Cardiac fibroblast (primary cell): ENCODE measurements at regions not wholly inside any gene's neighbourhood (a gene's known extent, or its start where the extent isn't known, plus 50 kb on each side); places are given as distances from the start of the nearest gene placed in this dataset.

Experiments used
- DNase-seq, 2 donors: peaks; one replicate each; pipeline versions ENCODE4 v3.0.0 to v3.0.0-alpha.2; 2010; ENCODE audit warnings: low read depth in 2 of 2
- H3K4me3 ChIP-seq, 2 donors: replicated peaks in 1 of 2; 1 replicate in 1 of 2; 2 replicates in 1 of 2; pipeline ENCODE4 v1.5.1; 2011; ENCODE audit warnings: low read depth in 2 of 2, low read length in 2 of 2, mild to moderate bottlenecking in 2 of 2, moderate library complexity in 1 of 2
- TF ChIP-seq, protein P1 (sequence below): IDR thresholded peaks from one replicate; pipeline ENCODE4 v1.5.1; 2011; ENCODE audit warnings: low read depth, mild to moderate bottlenecking, low read length, inconsistent platforms

DNA sequence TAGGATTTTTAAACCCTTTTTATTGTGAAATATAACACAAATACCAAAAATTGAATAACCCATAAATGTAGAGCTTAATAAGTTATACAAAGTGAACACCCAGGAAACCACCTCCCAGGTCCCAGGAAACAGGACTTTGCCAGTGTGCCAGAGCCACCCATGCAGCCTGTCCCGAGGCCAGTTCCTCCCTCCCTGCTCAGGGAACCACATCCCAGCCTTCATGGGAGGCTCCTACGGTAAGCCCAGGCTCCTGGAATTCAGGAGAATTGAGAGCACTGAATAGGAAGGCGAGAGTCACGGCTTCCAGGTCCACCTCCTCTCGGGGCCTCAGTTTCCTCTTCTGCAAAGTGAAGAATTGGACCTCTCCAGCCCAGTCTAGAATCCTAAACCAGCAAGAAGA, 178.2 kb downstream of the TMEM132E start:
- no peak for DNase-seq
- TF ChIP-seq, protein P1, sequence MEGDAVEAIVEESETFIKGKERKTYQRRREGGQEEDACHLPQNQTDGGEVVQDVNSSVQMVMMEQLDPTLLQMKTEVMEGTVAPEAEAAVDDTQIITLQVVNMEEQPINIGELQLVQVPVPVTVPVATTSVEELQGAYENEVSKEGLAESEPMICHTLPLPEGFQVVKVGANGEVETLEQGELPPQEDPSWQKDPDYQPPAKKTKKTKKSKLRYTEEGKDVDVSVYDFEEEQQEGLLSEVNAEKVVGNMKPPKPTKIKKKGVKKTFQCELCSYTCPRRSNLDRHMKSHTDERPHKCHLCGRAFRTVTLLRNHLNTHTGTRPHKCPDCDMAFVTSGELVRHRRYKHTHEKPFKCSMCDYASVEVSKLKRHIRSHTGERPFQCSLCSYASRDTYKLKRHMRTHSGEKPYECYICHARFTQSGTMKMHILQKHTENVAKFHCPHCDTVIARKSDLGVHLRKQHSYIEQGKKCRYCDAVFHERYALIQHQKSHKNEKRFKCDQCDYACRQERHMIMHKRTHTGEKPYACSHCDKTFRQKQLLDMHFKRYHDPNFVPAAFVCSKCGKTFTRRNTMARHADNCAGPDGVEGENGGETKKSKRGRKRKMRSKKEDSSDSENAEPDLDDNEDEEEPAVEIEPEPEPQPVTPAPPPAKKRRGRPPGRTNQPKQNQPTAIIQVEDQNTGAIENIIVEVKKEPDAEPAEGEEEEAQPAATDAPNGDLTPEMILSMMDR: no peak
- H3K4me3 ChIP-seq: no peak overlapping the region

DNA sequence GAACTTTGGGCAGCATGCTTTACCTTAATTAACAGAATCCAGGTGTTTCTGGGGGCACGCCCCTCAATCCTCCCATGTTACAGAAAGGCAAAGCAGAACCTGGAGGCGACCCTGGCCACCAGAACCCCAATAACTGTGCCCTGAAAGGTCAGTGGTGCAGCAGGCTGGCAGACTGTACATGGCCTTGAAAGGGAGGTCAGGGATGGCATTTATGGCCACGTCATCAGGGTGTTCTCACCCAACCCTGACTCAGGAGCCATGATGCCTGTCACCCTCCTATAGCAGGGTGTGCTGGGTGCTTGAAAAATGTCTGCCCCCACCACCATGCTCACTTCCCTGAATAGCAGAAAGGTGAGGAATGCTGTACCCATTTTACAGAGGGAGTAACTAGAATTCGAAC, 177.7 kb downstream of the TMEM132E start:
- DNase-seq: no peak
- no peak overlapping the region for H3K4me3 ChIP-seq
- TF ChIP-seq, protein P1: no peak

DNA sequence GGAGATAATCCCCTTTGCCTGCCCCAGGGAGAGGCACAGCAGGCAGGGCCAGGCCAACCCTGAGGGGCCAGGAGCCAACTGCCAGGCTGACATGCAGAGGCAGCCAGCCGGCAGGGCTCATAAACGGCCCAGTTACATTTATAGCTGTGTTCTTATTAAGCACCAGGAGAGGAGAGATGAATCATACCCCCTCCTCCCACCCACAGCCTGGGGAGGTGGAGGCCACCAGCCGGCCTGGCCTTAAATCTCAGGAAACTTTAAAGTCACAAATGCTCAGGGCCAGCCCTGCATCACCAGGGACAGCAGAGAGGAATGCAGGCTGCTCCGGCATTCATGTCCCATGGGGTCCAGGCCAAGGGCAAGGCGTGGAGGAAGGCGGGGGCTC, 177.2 kb downstream of the TMEM132E start:
- no peak overlapping the region for H3K4me3 ChIP-seq
- DNase-seq: no peak
- TF ChIP-seq, protein P1: no peak

DNA sequence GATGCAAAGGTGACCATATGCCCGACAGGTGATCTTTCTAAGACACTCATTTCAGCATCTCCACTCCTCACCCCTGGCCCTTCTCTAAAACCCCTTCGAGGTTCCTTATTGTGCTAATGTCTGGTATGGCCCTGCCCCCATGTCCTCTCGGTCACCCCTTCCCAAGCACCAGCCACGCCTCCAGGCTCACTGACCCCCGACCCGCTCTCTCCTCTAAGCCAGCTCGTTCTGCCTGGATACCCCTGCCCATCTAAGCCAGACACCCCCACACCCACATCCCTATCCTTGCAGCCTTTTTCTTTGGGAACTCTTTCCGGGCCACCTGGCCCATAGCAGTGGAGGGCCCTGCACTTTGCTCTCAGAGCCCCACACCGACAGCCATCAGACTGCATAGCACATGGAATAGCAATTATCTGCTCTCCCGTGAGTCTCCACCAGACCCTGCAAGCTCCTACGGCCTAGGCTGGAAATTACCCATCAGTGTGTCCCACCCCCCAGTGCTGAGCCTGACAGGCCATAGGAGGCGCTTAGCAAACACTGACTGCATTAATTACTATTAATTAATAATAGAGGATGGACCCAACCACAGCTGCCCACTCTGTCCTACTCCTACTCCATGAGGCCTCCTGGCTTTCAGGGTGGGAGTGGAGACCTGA, 176.7 kb downstream of the TMEM132E start:
- DNase-seq: no peak
- H3K4me3 ChIP-seq: no peak overlapping the region
- TF ChIP-seq, protein P1: no peak

DNA sequence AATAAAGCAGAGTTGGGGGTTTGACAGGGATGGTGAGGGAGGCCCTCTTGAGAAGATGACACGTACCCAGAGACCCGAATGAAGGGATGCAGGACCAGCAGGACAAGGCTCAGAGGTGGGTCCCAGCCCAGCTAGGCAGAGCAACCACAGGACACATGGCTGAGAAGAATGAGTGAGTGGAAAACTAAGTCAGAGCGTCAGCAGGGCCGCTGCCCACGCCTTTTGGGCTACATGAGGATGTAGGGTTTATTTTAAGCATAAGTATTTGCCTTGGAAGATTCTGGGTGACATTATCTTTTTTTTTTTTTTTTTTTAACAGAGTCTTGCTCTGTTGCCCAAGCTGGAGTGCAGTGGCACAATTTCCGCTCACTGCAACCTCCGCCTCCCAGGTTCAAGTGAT, 176.0 kb downstream of the TMEM132E start:
- TF ChIP-seq, protein P1: no peak
- H3K4me3 ChIP-seq: no peak overlapping the region
- DNase-seq: no peak

DNA sequence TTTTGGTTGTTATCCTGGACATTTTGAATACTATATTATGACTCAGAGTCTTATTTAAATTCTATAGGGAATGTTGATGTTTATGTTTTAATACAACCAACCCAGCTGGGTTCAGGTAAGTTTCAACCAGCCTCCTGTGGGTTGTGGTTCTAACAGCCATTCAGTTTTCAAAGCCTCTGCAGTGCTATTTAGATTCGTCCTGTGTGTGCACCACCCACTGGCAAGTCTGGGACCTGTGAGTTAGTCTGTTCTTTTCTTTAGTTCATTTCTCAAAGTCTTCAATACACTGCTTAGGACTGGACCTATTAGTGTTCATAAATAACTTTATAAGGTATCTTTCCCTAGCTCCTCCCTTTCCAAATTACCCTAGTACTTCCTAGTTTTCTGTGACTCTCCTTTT, 170.6 kb downstream of the TMEM132E start:
- no peak overlapping the region for H3K4me3 ChIP-seq
- TF ChIP-seq, protein P1: no peak
- DNase-seq: no peak

DNA sequence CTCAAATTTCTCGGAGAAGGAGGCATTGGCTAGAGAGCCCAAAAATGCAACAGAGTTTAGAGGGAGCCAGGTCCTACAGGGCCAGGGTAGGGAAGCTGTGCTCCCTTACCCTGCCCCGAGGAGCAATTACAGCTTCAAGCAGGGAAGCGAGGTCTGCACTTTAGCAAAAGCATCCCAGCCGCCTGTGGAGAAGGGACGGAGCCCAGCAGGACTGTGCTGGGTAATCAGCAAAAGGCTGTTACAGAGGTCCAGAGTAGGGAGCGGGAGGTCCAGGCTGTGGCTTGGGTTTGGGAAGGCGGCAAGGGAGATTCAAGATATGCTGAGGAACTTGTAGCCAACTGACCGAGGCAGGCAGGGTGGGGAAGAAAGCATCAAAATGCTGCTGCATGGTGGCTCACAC, 162.6 kb downstream of the TMEM132E start:
- DNase-seq: no peak
- TF ChIP-seq, protein P1: no peak

More for the DNA sequence above, 162.6 kb downstream of the TMEM132E start:
- H3K4me3 ChIP-seq: no peak overlapping the region
